GM12878 (cell line): ENCODE measurements at regions not wholly inside any gene's neighbourhood (a gene's known extent, or its start where the extent isn't known, plus 50 kb on each side); places are given as distances from the start of the nearest gene placed in this dataset.

ENCODE experiments used
- ATAC-seq: fragments of 200-7000 bp; cut with Tn5 transposase; 3 replicates; pipeline ENCODE4 v1.9.1; 2020; ENCODE audit warnings: mild to moderate bottlenecking, moderate library complexity
- BruUV-seq: library from RNA; stranded (reverse); fragments of 400-500 nt; replicated peaks from 2 replicates; lab custom pipeline; 2021; lab: Mats Ljungman, UMichigan
- CTCF ChIA-PET: fragments of 300-600 bp; sonication (Branson Sonifier 250); formaldehyde crosslinking; extraction: SDS; loops from one replicate; lab custom pipeline; 2021; ENCODE audit warnings: inconsistent platforms; lab: Yijun Ruan, JAX
- POLR2A ChIA-PET: fragments of 350-600 bp; formaldehyde crosslinking; extraction: SDS; loops from one replicate; lab custom pipeline; 2021; ENCODE audit warnings: inconsistent platforms; lab: Charles Lee
- RAD21 ChIA-PET: fragments of 300-600 bp; sonication (Branson Sonifier 250); formaldehyde crosslinking; loops from one replicate; lab custom pipeline; 2023; ENCODE audit warnings: antibody characterized with exemption; ENCODE audit not compliant: unreplicated experiment; lab: Charles Lee
- SMC1A ChIA-PET: fragments of 300-600 bp; sonication (Branson Sonifier 250); formaldehyde crosslinking; loops from one replicate; lab custom pipeline; 2023; ENCODE audit not compliant: unreplicated experiment, uncharacterized antibody; lab: Charles Lee
- DNase-seq: peaks from one replicate; pipeline ENCODE4 v3.0.0-alpha.2; 2011; ENCODE audit warnings: low read depth, low spot score
- FAIRE-seq: peaks from 3 replicates; lab custom pipeline; 2011; peaks lifted over from hg19 to GRCh38; lab: Jason Lieb, UNC
- H2AFZ ChIP-seq: 2 replicates; pipeline ENCODE4 v1.6.0; 2011; ENCODE audit warnings: low read depth, low read length, control low read depth; ENCODE audit not compliant: control insufficient read depth
- H3K27ac ChIP-seq: 2 replicates; pipeline ENCODE4 v1.5.1; 2011; ENCODE audit warnings: control low read depth; ENCODE audit not compliant: control insufficient read depth, insufficient read depth
- H3K27me3 ChIP-seq, 2 experiments: replicated peaks in 1 of 2; 2 replicates each; pipeline versions ENCODE4 v1.6.0 to v1.6.1; 2011; ENCODE audit warnings: low read length in 1 of 2; ENCODE audit not compliant: control insufficient read depth in 2 of 2, insufficient read depth in 2 of 2
- H3K36me3 ChIP-seq, 2 experiments: 2 replicates each; pipeline ENCODE4 v1.5.1; 2011; ENCODE audit warnings: low read length in 1 of 2; ENCODE audit not compliant: control insufficient read depth in 2 of 2, insufficient read depth in 2 of 2
- H3K4me1 ChIP-seq: 2 replicates; pipeline ENCODE4 v1.6.1; 2011; ENCODE audit warnings: mild to moderate bottlenecking, low read length, moderate library complexity, mixed read lengths; ENCODE audit not compliant: control insufficient read depth, insufficient read depth
- H3K4me2 ChIP-seq: 2 replicates; pipeline ENCODE4 v1.6.0; 2011; ENCODE audit warnings: control low read depth; ENCODE audit not compliant: control insufficient read depth, insufficient read depth
- H3K4me3 ChIP-seq: fragments of 200-600 bp; sonication (generic); 2 replicates; pipeline ENCODE4 v1.5.1; 2016
- H3K79me2 ChIP-seq: 2 replicates; pipeline ENCODE4 v1.6.0; 2011; ENCODE audit warnings: low read length; ENCODE audit not compliant: control insufficient read depth, insufficient read depth
- H3K9ac ChIP-seq: 2 replicates; pipeline ENCODE4 v1.8.0; 2011; ENCODE audit warnings: low read length, control low read depth, mixed read lengths; ENCODE audit not compliant: control insufficient read depth, insufficient read depth
- H3K9me3 ChIP-seq: replicated peaks from 3 replicates; pipeline ENCODE4 v1.5.1; 2011; ENCODE audit warnings: mild to moderate bottlenecking, low read length; ENCODE audit not compliant: control insufficient read depth, insufficient read depth
- H4K20me1 ChIP-seq: 2 replicates; pipeline ENCODE4 v1.6.0; 2011; ENCODE audit not compliant: control insufficient read depth, insufficient read depth
- CHD1 ChIP-seq: IDR thresholded peaks from 2 replicates; pipeline ENCODE4 v1.6.1; 2012; ENCODE audit warnings: low read depth, low read length, improper control_type of control experiment
- HCFC1 ChIP-seq: fragments of 150-350 bp; IDR thresholded peaks from 2 replicates; pipeline ENCODE4 v1.6.1; 2014; ENCODE audit warnings: low read length
- HDGF ChIP-seq: fragments of 450-650 bp; IDR thresholded peaks from 2 replicates; pipeline ENCODE4 v1.6.1; 2016; ENCODE audit warnings: antibody characterized with exemption
- POLR2AphosphoS5 ChIP-seq: IDR thresholded peaks from 2 replicates; pipeline ENCODE4 v1.6.1; 2011; ENCODE audit warnings: mild to moderate bottlenecking, low read length, inconsistent platforms
- SUZ12 ChIP-seq: fragments of 200-600 bp; sonication (generic); IDR thresholded peaks from one replicate; pipeline ENCODE4 v1.6.1; 2018; ENCODE audit warnings: antibody characterized with exemption, mild to moderate bottlenecking; ENCODE audit not compliant: unreplicated experiment
- WGBS: methylation state at CpG from one replicate; pipeline ENCODE4 v1.1.6; 2016; ENCODE audit warnings: low lambda C conversion rate; ENCODE audit not compliant: insufficient replicate concordance, insufficient coverage; ENCODE audit errors: missing lambda C conversion rate; 5-methylcytosine and 5-hydroxymethylcytosine counted together
- in situ Hi-C: fragments of 300-500 bp; cut with MboI; formaldehyde crosslinking; loops from 9 replicates; pipeline ENCODE4 v1.14.3; 2018; ENCODE audit warnings: mixed read lengths
- intact Hi-C: fragments of 100-400 bp; cut with micrococcal nuclease; formaldehyde crosslinking; loops from one replicate; pipeline ENCODE4 v1.14.2; 2022; ENCODE audit not compliant: unreplicated experiment
- TF ChIP-seq, protein P1 (sequence below): fragments of 450-650 bp; IDR thresholded peaks from 2 replicates; pipeline ENCODE4 v1.6.1; 2017; ENCODE audit warnings: mild to moderate bottlenecking, moderate library complexity

DNA sequence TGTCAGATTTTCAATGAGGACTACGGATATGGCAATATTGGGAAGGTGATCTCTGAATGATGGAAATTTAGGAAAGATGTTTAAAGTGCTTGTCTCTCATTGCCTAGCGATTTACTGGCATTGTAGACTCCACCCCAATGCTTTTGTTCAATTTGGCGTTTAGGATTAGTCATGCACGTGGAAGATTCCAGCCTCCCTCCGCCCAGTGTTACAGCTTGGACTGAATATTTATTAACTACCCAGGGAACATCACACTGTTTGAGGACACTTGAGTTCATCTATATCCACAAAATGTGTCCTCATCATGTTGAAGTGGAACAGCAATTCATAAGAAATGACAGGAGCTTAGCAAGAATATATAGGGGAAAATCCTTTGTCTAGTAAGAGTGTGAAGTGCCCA, 738.8 kb upstream of the RBFOX1 start (continued):
- TF ChIP-seq POLR2AphosphoS5 (no peak), HCFC1 (no peak)
- TF ChIP-seq, all 136 proteins: peak for 0

DNA sequence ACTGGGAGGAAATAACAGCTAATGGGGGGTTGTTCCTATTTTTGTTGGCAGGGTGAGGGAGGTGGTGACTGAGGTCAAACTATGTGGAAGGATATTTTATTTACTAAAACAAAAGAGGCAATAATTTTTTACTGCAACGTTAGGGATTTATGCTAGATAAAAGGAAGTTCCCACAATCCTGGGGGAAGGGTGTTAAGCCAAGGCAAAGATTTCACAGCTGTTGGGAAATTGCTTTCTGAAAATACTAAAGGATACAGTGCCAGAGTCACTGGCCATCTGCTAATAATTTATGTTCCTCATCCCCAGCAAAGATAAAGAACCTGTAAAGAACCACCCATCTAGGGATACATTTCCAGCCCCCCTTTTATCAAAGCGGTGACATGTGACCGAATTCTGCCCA, 756.0 kb upstream of the RBFOX1 start:
- Histone ChIP-seq H3K4me3 (no peak overlapping the region), H3K79me2 (no peaks in the 10 kb centered on the region), H3K27ac (no peak overlapping the region), H3K27me3 (no peaks in the 10 kb centered on the region), H3K4me2 (no peak overlapping the region), H3K36me3 (no peaks in the 10 kb centered on the region), H3K9ac (no peak overlapping the region), H4K20me1 (no peaks in the 10 kb centered on the region), H3K4me1 (no peaks in the 10 kb centered on the region), H2AFZ (no peak overlapping the region), H3K9me3 (no peaks in the 10 kb centered on the region; the same call in 2 of the 3 replicates)
- FAIRE-seq: no peak
- in situ Hi-C loops: no loop called here
- intact Hi-C loops: no loop called here
- ChIA-PET RAD21 (no interaction called here), CTCF (no interaction called here), SMC1A (no interaction called here), POLR2A (no interaction called here)
- 7% methylated on average over 3 of the region's 3 CpGs for WGBS
- no peak for DNase-seq
- no peak for TF ChIP-seq CHD1
- no peak for TF ChIP-seq HDGF
- no peak for TF ChIP-seq POLR2AphosphoS5
- TF ChIP-seq SUZ12: no peak
- TF ChIP-seq, protein P1, sequence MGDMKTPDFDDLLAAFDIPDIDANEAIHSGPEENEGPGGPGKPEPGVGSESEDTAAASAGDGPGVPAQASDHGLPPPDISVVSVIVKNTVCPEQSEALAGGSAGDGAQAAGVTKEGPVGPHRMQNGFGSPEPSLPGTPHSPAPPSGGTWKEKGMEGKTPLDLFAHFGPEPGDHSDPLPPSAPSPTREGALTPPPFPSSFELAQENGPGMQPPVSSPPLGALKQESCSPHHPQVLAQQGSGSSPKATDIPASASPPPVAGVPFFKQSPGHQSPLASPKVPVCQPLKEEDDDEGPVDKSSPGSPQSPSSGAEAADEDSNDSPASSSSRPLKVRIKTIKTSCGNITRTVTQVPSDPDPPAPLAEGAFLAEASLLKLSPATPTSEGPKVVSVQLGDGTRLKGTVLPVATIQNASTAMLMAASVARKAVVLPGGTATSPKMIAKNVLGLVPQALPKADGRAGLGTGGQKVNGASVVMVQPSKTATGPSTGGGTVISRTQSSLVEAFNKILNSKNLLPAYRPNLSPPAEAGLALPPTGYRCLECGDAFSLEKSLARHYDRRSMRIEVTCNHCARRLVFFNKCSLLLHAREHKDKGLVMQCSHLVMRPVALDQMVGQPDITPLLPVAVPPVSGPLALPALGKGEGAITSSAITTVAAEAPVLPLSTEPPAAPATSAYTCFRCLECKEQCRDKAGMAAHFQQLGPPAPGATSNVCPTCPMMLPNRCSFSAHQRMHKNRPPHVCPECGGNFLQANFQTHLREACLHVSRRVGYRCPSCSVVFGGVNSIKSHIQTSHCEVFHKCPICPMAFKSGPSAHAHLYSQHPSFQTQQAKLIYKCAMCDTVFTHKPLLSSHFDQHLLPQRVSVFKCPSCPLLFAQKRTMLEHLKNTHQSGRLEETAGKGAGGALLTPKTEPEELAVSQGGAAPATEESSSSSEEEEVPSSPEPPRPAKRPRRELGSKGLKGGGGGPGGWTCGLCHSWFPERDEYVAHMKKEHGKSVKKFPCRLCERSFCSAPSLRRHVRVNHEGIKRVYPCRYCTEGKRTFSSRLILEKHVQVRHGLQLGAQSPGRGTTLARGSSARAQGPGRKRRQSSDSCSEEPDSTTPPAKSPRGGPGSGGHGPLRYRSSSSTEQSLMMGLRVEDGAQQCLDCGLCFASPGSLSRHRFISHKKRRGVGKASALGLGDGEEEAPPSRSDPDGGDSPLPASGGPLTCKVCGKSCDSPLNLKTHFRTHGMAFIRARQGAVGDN: no peak
- ATAC-seq: no peak
- BruUV-seq: no TSS peak
